HepG2 (cell line): ENCODE measurements at regions not wholly inside any gene's neighbourhood (a gene's known extent, or its start where the extent isn't known, plus 50 kb on each side); places are given as distances from the start of the nearest gene placed in this dataset.

Experiments
- ATAC-seq: fragments of 200-7000 bp; cut with Tn5 transposase; 3 replicates; pipeline ENCODE4 v1.9.1; 2020; ENCODE audit warnings: mild to moderate bottlenecking, moderate library complexity
- BruUV-seq: library from RNA; stranded (reverse); fragments of 400-500 nt; replicated peaks from 2 replicates; lab custom pipeline; 2021; lab: Mats Ljungman, UMichigan
- CTCF ChIA-PET: fragments of 300-600 bp; formaldehyde crosslinking; extraction: SDS; loops from one replicate; lab custom pipeline; 2021; ENCODE audit warnings: low total read pairs, inconsistent platforms, low intra/inter-chr PET ratio; lab: Yijun Ruan, JAX
- POLR2A ChIA-PET: fragments of 350-600 bp; sonication (Branson Sonifier 250); formaldehyde crosslinking; loops from one replicate; lab custom pipeline; 2020; ENCODE audit warnings: antibody characterized with exemption, inconsistent platforms; lab: Yijun Ruan, JAX
- DNase-seq: peaks from one replicate; pipeline ENCODE4 v3.0.0-alpha.2; 2015; ENCODE audit warnings: low spot score
- FAIRE-seq: peaks from 3 replicates; lab custom pipeline; 2011; peaks lifted over from hg19 to GRCh38; lab: Jason Lieb, UNC
- H2AFZ ChIP-seq: one replicate; pipeline ENCODE4 v1.6.1; 2011; ENCODE audit warnings: low read length, inconsistent platforms
- H3K27ac ChIP-seq: fragments of 300-600 bp; 3 replicates; pipeline ENCODE4 v1.8.0; 2011; ENCODE audit warnings: mixed run types, mild to moderate bottlenecking, mixed read lengths, low read length, inconsistent platforms; ENCODE audit not compliant: insufficient read depth; ENCODE audit errors: extremely low read length
- H3K27me3 ChIP-seq, 2 experiments: fragments of 200-600 bp in 1 of 2; 2 replicates in 1 of 2; 3 replicates in 1 of 2; pipeline versions ENCODE4 v1.6.0 to v1.8.0; 2011; ENCODE audit warnings: low read length in 2 of 2, mild to moderate bottlenecking in 2 of 2, moderate library complexity in 2 of 2, inconsistent platforms in 1 of 2; ENCODE audit not compliant: insufficient read depth in 2 of 2, control insufficient read depth in 1 of 2
- H3K36me3 ChIP-seq, 2 experiments: fragments of 200-600 bp in 1 of 2; replicated peaks in 1 of 2; 2 replicates in 1 of 2; 3 replicates in 1 of 2; pipeline versions ENCODE4 v1.5.1 to v1.8.0; 2011; ENCODE audit warnings: low read length in 2 of 2, inconsistent platforms in 1 of 2; ENCODE audit not compliant: insufficient read depth in 2 of 2, control insufficient read depth in 1 of 2
- H3K4me1 ChIP-seq: 2 replicates; pipeline ENCODE4 v1.5.1; 2012; ENCODE audit warnings: low read length, inconsistent platforms; ENCODE audit not compliant: insufficient read depth
- H3K4me2 ChIP-seq: 2 replicates; pipeline ENCODE4 v1.6.0; 2011; ENCODE audit warnings: low read depth, low read length, inconsistent platforms
- H3K4me3 ChIP-seq, 3 experiments: fragments of 200-600 bp in 1 of 3; sonication (generic), shearing (Covaris generic) in 1 of 3; replicated peaks in 1 of 3; 2 replicates each; pipeline ENCODE4 v1.5.1; 2011 to 2016; ENCODE audit warnings: low read length in 3 of 3, inconsistent platforms in 2 of 3, low read depth in 2 of 3, mild to moderate bottlenecking in 2 of 3, control low read depth in 1 of 3, mixed read lengths in 1 of 3; ENCODE audit not compliant: insufficient read depth in 1 of 3
- H3K79me2 ChIP-seq: one replicate; pipeline ENCODE4 v1.6.1; 2011; ENCODE audit warnings: low read length, inconsistent platforms; ENCODE audit not compliant: insufficient read depth
- H3K9ac ChIP-seq: 2 replicates; pipeline ENCODE4 v1.6.0; 2011; ENCODE audit warnings: mild to moderate bottlenecking, low read depth, low read length, inconsistent platforms; ENCODE audit not compliant: insufficient read depth
- H3K9me3 ChIP-seq: 2 replicates; pipeline ENCODE4 v1.5.1; 2012; ENCODE audit warnings: mild to moderate bottlenecking, low read length
- H4K20me1 ChIP-seq: 2 replicates; pipeline ENCODE4 v1.6.0; 2011; ENCODE audit warnings: inconsistent platforms, mild to moderate bottlenecking, low read length, moderate library complexity; ENCODE audit not compliant: insufficient read depth
- CEBPB ChIP-seq: IDR thresholded peaks from 2 replicates; pipeline ENCODE4 v1.6.1; 2011; ENCODE audit warnings: low read depth, low read length, improper control_type of control experiment, borderline replicate concordance
- DMAP1 ChIP-seq: IDR thresholded peaks from 2 replicates; pipeline ENCODE4 v1.6.1; 2016
- EZH2 ChIP-seq: conservative IDR thresholded peaks from 2 replicates; pipeline ENCODE4 v1.6.1; 2012; ENCODE audit warnings: mild to moderate bottlenecking, low read depth, low read length, moderate library complexity
- MBD4 ChIP-seq: IDR thresholded peaks from 2 replicates; pipeline ENCODE4 v1.6.1; 2012; ENCODE audit warnings: low read length, inconsistent platforms, borderline replicate concordance
- MED1 ChIP-seq: sonication (generic); formaldehyde crosslinking; IDR thresholded peaks from 2 replicates; pipeline ENCODE4 v1.4.0; 2020; ENCODE audit warnings: missing genetic modification reagents
- NAIF1 ChIP-seq: sonication (generic); formaldehyde crosslinking; IDR thresholded peaks from 2 replicates; pipeline ENCODE4 v1.5.0; 2020; ENCODE audit warnings: mild to moderate bottlenecking, missing genetic modification reagents, borderline replicate concordance
- TOE1 ChIP-seq: sonication (generic); formaldehyde crosslinking; IDR thresholded peaks from 2 replicates; pipeline ENCODE4 v1.4.0; 2020; ENCODE audit warnings: mild to moderate bottlenecking, missing genetic modification reagents
- ZMYM3 ChIP-seq: sonication (generic); formaldehyde crosslinking; IDR thresholded peaks from 2 replicates; pipeline ENCODE4 v1.5.1; 2020; ENCODE audit warnings: mild to moderate bottlenecking, missing genetic modification reagents
- ZNF18 ChIP-seq: sonication (generic); formaldehyde crosslinking; IDR thresholded peaks from 2 replicates; pipeline ENCODE4 v1.8.0; 2022; ENCODE audit warnings: mild to moderate bottlenecking, missing genetic modification reagents; ENCODE audit not compliant: insufficient replicate concordance
- ZNF562 ChIP-seq: sonication (generic); formaldehyde crosslinking; IDR thresholded peaks from 2 replicates; pipeline ENCODE4 v1.8.0; 2022; ENCODE audit warnings: missing genetic modification reagents, borderline replicate concordance
- ZNF841 ChIP-seq: sonication (generic); formaldehyde crosslinking; IDR thresholded peaks from 2 replicates; pipeline ENCODE4 v1.8.1; 2023; ENCODE audit warnings: missing genetic modification reagents, borderline replicate concordance
- ZSCAN30 ChIP-seq: sonication (generic); formaldehyde crosslinking; IDR thresholded peaks from 2 replicates; pipeline ENCODE4 v1.5.0; 2020; ENCODE audit warnings: mild to moderate bottlenecking, missing genetic modification reagents
- WGBS: methylation state at CpG from one replicate; pipeline ENCODE4 v1.1.6; 2017; ENCODE audit warnings: low lambda C conversion rate; 5-methylcytosine and 5-hydroxymethylcytosine counted together
- in situ Hi-C: cut with HindIII; loops from 2 replicates; pipeline ENCODE4 v1.10.0; 2017; ENCODE audit warnings: low pct_unique_long_range_greater_than_20kb; ENCODE audit not compliant: extremely low pct_ligation_motif_present
- intact Hi-C: fragments of 100-400 bp; cut with micrococcal nuclease; formaldehyde crosslinking; loops from one replicate; pipeline ENCODE4 v1.10.0; 2022; ENCODE audit not compliant: unreplicated experiment
- TF ChIP-seq, protein P1 (sequence below): sonication (generic); formaldehyde crosslinking; IDR thresholded peaks from 2 replicates; pipeline ENCODE4 v1.5.1; 2020; ENCODE audit warnings: missing genetic modification reagents, mild to moderate bottlenecking, borderline replicate concordance
- TF ChIP-seq, protein P2 (sequence below): sonication (generic); formaldehyde crosslinking; IDR thresholded peaks from 2 replicates; pipeline ENCODE4 v1.4.0; 2020; ENCODE audit warnings: mild to moderate bottlenecking, missing genetic modification reagents
- TF ChIP-seq, protein P3 (sequence below): sonication (generic); formaldehyde crosslinking; IDR thresholded peaks from 2 replicates; pipeline ENCODE4 v1.4.0; 2020; ENCODE audit warnings: missing genetic modification reagents

- no peak for FAIRE-seq
Measured at GRCh38 chr5:105101577-105101976, 1539.0 kb upstream of the NUDT12 start.

DNA sequence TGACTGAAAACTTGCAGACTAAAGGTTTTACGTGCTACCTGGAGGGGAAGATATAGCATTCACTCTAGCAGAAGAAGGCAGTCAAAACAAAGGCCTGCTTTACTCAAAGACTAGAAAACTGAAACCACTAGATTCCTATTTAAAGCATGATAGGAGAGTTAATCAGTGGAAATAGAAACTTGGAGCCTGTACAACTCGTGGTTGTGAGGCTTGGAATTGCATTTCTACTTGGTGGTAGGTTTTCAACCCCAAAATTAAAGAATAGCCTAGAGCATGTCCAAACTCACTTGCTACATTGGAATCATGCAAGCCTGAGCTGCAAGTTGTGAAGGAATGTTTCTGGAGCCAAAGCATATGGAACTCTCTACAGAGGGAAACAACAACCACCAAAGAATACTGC is 1526.4 kb upstream of the NUDT12 start:
- WGBS, result 21% methylated on average over 2 of the region's 2 CpGs
- no peaks in the 10 kb centered on the region for H3K79me2 ChIP-seq
- no peaks in the 10 kb centered on the region for H3K27me3 ChIP-seq
- H3K9ac ChIP-seq, result no peak overlapping the region
- H3K27ac ChIP-seq, result no peak overlapping the region
- TF ChIP-seq ZNF562 (CRISPR knock-in tag) (no peak), ZNF18 (CRISPR knock-in tag) (no peak), ZSCAN30 (no peak), ZMYM3 (CRISPR knock-in tag) (no peak), DMAP1 (CRISPR knock-in tag) (no peak), TOE1 (no peak), MBD4 (no peak), EZH2 (no peak), MED1 (CRISPR knock-in tag) (no peak), NAIF1 (CRISPR knock-in tag) (no peak), ZNF841 (CRISPR knock-in tag) (no peak)
- TF ChIP-seq, protein P1, sequence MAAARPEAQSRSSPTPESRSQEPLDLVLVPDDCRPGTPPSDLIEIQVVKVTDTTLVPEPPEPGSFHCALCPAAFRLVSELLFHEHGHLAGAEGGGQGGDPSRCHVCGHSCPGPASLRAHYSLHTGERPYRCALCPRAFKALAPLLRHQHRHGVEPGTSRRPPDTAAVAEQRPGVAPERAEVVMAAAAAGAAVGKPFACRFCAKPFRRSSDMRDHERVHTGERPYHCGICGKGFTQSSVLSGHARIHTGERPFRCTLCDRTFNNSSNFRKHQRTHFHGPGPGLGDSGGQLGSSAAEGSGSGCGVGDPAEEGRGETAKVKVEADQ (CRISPR knock-in tag), result no peak
- TF ChIP-seq, protein P2, sequence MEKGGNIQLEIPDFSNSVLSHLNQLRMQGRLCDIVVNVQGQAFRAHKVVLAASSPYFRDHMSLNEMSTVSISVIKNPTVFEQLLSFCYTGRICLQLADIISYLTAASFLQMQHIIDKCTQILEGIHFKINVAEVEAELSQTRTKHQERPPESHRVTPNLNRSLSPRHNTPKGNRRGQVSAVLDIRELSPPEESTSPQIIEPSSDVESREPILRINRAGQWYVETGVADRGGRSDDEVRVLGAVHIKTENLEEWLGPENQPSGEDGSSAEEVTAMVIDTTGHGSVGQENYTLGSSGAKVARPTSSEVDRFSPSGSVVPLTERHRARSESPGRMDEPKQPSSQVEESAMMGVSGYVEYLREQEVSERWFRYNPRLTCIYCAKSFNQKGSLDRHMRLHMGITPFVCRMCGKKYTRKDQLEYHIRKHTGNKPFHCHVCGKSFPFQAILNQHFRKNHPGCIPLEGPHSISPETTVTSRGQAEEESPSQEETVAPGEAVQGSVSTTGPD, result no peak
- TF ChIP-seq, protein P3, sequence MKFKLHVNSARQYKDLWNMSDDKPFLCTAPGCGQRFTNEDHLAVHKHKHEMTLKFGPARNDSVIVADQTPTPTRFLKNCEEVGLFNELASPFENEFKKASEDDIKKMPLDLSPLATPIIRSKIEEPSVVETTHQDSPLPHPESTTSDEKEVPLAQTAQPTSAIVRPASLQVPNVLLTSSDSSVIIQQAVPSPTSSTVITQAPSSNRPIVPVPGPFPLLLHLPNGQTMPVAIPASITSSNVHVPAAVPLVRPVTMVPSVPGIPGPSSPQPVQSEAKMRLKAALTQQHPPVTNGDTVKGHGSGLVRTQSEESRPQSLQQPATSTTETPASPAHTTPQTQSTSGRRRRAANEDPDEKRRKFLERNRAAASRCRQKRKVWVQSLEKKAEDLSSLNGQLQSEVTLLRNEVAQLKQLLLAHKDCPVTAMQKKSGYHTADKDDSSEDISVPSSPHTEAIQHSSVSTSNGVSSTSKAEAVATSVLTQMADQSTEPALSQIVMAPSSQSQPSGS, result no peak
- TF ChIP-seq, all 625 proteins: peak for 0
- H3K4me3 ChIP-seq, result no peak overlapping the region
- no peaks in the 10 kb centered on the region for H4K20me1 ChIP-seq
- intact Hi-C loops (no loop called here), in situ Hi-C loops (no loop called here)
- POLR2A ChIA-PET, result no interaction called here
- FAIRE-seq (no peak), ATAC-seq (no peak), DNase-seq (no peak)
- CTCF ChIA-PET, result no interaction called here
- BruUV-seq, result no TSS peak
- H3K9me3 ChIP-seq, result peaks cover 27% of the 10 kb centered on the region
- H2AFZ ChIP-seq, result no peak overlapping the region
- no peaks in the 10 kb centered on the region for H3K4me1 ChIP-seq
- no peak overlapping the region for H3K4me2 ChIP-seq
- H3K36me3 ChIP-seq, result no peaks in the 10 kb centered on the region

More at GRCh38 chr5:105101577-105101976, 1539.0 kb upstream of the NUDT12 start:
- DNase-seq (no peak), ATAC-seq (no peak)
- 7% methylated on average over 2 of the region's 2 CpGs for WGBS
- H3K27me3 ChIP-seq, result no peaks in the 10 kb centered on the region
- no peak overlapping the region for H3K4me3 ChIP-seq
- H3K4me2 ChIP-seq, result no peak overlapping the region
- intact Hi-C loops (no loop called here), in situ Hi-C loops (no loop called here)
- POLR2A ChIA-PET, result no interaction called here
- CTCF ChIA-PET, result no interaction called here
- no peaks in the 10 kb centered on the region for H3K9me3 ChIP-seq
- TF ChIP-seq MED1 (CRISPR knock-in tag) (no peak), CEBPB (0 out of 2 replicates have a peak, but pooled peaks have one; percentile 31)
- TF ChIP-seq, all 625 proteins: peak for 1
- Histone ChIP-seq H3K27ac (no peak overlapping the region), H3K79me2 (no peaks in the 10 kb centered on the region), H3K36me3 (no peaks in the 10 kb centered on the region), H3K4me1 (no peaks in the 10 kb centered on the region), H3K9ac (no peak overlapping the region), H2AFZ (no peak overlapping the region), H4K20me1 (no peaks in the 10 kb centered on the region)
- no TSS peak for BruUV-seq
